ENCODE measurements at regions not wholly inside any gene's neighbourhood (a gene's known extent, or its start where the extent isn't known, plus 50 kb on each side); places are given as distances from the start of the nearest gene placed in this dataset.
A peak's percentile ranks its signal among the peaks of the same experiment; 100 is the strongest.

DNA sequence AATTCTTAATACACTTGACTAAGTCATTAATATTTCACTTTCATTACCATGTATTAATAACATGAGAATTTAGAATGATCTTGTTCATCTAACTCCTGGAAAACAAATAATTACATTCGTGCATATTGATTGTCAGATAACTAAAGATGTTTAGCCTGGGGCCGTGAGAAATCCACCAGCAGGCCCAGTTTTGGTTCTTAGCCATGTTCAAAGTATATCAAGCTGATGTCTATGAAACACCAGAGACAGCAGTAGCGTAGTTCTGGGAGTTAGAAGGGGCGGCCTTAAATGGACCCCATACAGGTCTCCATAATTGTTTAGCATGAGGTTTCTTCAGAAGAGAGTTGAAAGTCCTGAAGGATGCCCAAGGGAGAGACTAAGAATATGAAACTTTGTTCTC lies 103.6 kb upstream of the DPH6 start:
- TF ChIP-seq CTCF (IDR thresholded peaks at IDR 0.05; ENCODE audit: insufficient read depth, low read depth, low read length) (no peak), EZH2 (IDR thresholded peaks at IDR 0.05; ENCODE audit: insufficient read depth, low read length) (no peak)
- H3K27ac ChIP-seq (ENCODE audit: low read depth, low read length): no peak overlapping the region
- no peak overlapping the region for H2AFZ ChIP-seq (ENCODE audit: low read depth, low read length)
- H3K36me3 ChIP-seq (ENCODE audit: insufficient read depth, low read length): no peaks in the 10 kb centered on the region
- no peaks in the 10 kb centered on the region for H3K27me3 ChIP-seq (ENCODE audit: insufficient read depth, low read length)
- Mint-ChIP-seq H3K4me1 (ENCODE audit: low read depth, unreplicated experiment) (no peaks in the 10 kb centered on the region), H3K27me3 (ENCODE audit: low read depth, unreplicated experiment) (no peaks in the 10 kb centered on the region), H3K27ac (ENCODE audit: unreplicated experiment) (no peak overlapping the region), H3K9me3 (ENCODE audit: unreplicated experiment) (no peaks in the 10 kb centered on the region), H3K4me3 (ENCODE audit: unreplicated experiment) (no peak overlapping the region), H3K36me3 (ENCODE audit: low read depth, unreplicated experiment) (no peaks in the 10 kb centered on the region)
- FAIRE-seq: no peak
- H3K9me3 ChIP-seq (ENCODE audit: insufficient read depth, low read depth, low read length): no peaks in the 10 kb centered on the region
- no peaks in the 10 kb centered on the region for H3K79me2 ChIP-seq (ENCODE audit: insufficient read depth, low read length)
- no peaks in the 10 kb centered on the region for H4K20me1 ChIP-seq (ENCODE audit: insufficient read depth, low read length)
- H3K4me3 ChIP-seq (ENCODE audit: insufficient read depth, low read depth, low read length): no peak overlapping the region
- no peak for DNase-seq (ENCODE audit: low read depth)
- H3K4me2 ChIP-seq (ENCODE audit: low read length): no peak overlapping the region
- no peaks in the 10 kb centered on the region for H3K4me1 ChIP-seq (ENCODE audit: insufficient read depth, low read length)
- H3K9ac ChIP-seq (ENCODE audit: low read length): no peak overlapping the region

- no peaks in the 10 kb centered on the region for H3K27me3 Mint-ChIP-seq (ENCODE audit: low read depth, unreplicated experiment)
- H3K36me3 ChIP-seq (ENCODE audit: insufficient read depth, low read length): no peaks in the 10 kb centered on the region
- H2AFZ ChIP-seq (ENCODE audit: low read depth, low read length): no peak overlapping the region
- H3K36me3 Mint-ChIP-seq (ENCODE audit: low read depth, unreplicated experiment): no peaks in the 10 kb centered on the region
- H3K27ac ChIP-seq (ENCODE audit: low read depth, low read length): no peak overlapping the region
- peaks cover 9% of the 10 kb centered on the region for H3K4me1 Mint-ChIP-seq (ENCODE audit: low read depth, unreplicated experiment)
- H3K4me3 ChIP-seq (ENCODE audit: insufficient read depth, low read depth, low read length): no peak overlapping the region
- H4K20me1 ChIP-seq (ENCODE audit: insufficient read depth, low read length): no peaks in the 10 kb centered on the region
- peak; percentile 80 for DNase-seq (ENCODE audit: low read depth)
- H3K4me1 ChIP-seq (ENCODE audit: insufficient read depth, low read length): peaks cover 7% of the 10 kb centered on the region
- H3K27ac Mint-ChIP-seq (ENCODE audit: unreplicated experiment): no peak overlapping the region
- no peak overlapping the region for H3K9ac ChIP-seq (ENCODE audit: low read length)
- no peaks in the 10 kb centered on the region for H3K9me3 ChIP-seq (ENCODE audit: insufficient read depth, low read depth, low read length)
- H3K4me3 Mint-ChIP-seq (ENCODE audit: unreplicated experiment): no peak overlapping the region
- no peak for TF ChIP-seq EZH2 (IDR thresholded peaks at IDR 0.05; ENCODE audit: insufficient read depth, low read length)
- no peak for TF ChIP-seq CTCF (IDR thresholded peaks at IDR 0.05; ENCODE audit: insufficient read depth, low read depth, low read length)
- H3K27me3 ChIP-seq (ENCODE audit: insufficient read depth, low read length): no peaks in the 10 kb centered on the region
- peaks cover 3% of the 10 kb centered on the region for H3K9me3 Mint-ChIP-seq (ENCODE audit: unreplicated experiment)
- no peak overlapping the region for H3K4me2 ChIP-seq (ENCODE audit: low read length)
- H3K79me2 ChIP-seq (ENCODE audit: insufficient read depth, low read length): no peaks in the 10 kb centered on the region
- FAIRE-seq: no peak
Observed at GRCh38 chr15:35654332-35654731, 108.4 kb upstream of the DPH6 start.

DNA sequence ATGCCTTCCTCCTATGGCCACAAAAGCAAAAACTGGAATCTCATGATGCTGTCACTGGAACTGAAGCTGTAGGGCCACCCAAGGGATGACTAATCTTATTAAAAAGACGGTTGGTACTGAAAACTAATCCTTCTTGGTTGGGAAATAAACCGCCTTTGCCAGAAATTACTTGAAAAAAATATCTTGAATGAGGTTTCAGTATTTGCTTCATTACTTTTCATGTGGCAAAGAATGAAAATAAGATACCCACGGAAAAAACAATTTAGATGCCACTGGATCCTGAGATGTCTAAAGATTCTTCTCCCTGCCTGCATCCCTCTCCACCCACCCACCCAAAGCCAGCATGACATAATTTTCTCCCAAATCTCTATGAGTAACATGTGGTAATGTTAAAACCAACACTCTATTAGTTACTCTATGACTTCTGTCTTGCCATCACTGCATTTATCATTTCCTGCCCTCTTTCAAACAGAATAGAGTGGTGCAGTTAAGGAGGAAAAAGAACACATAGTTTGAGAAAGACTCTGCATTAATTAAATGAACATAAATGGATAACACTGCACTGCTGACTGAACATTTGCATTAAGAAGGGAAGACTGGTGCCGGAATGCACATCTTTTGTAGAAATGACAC lies 111.8 kb upstream of the DPH6 start:
- no peak overlapping the region for H2AFZ ChIP-seq (ENCODE audit: low read depth, low read length)
- H3K79me2 ChIP-seq (ENCODE audit: insufficient read depth, low read length): no peaks in the 10 kb centered on the region
- no peak overlapping the region for H3K4me3 Mint-ChIP-seq (ENCODE audit: unreplicated experiment)
- H3K4me3 ChIP-seq (ENCODE audit: insufficient read depth, low read depth, low read length): no peak overlapping the region
- H3K4me1 ChIP-seq (ENCODE audit: insufficient read depth, low read length): peaks cover 7% of the 10 kb centered on the region
- H3K9me3 Mint-ChIP-seq (ENCODE audit: unreplicated experiment): peaks cover 3% of the 10 kb centered on the region
- no peaks in the 10 kb centered on the region for H4K20me1 ChIP-seq (ENCODE audit: insufficient read depth, low read length)
- TF ChIP-seq EZH2 (IDR thresholded peaks at IDR 0.05; ENCODE audit: insufficient read depth, low read length) (no peak), CTCF (IDR thresholded peaks at IDR 0.05; ENCODE audit: insufficient read depth, low read depth, low read length) (no peak)
- no peak overlapping the region for H3K27ac Mint-ChIP-seq (ENCODE audit: unreplicated experiment)
- H3K27me3 ChIP-seq (ENCODE audit: insufficient read depth, low read length): no peaks in the 10 kb centered on the region
- no peaks in the 10 kb centered on the region for H3K36me3 Mint-ChIP-seq (ENCODE audit: low read depth, unreplicated experiment)
- peaks cover 9% of the 10 kb centered on the region for H3K4me1 Mint-ChIP-seq (ENCODE audit: low read depth, unreplicated experiment)
- FAIRE-seq (no peak), DNase-seq (ENCODE audit: low read depth) (peak; percentile 88)
- no peaks in the 10 kb centered on the region for H3K36me3 ChIP-seq (ENCODE audit: insufficient read depth, low read length)
- no peaks in the 10 kb centered on the region for H3K27me3 Mint-ChIP-seq (ENCODE audit: low read depth, unreplicated experiment)
- H3K4me2 ChIP-seq (ENCODE audit: low read length): peak overlapping the region; percentile 42
- peak overlapping the region; percentile 36 for H3K27ac ChIP-seq (ENCODE audit: low read depth, low read length)
- H3K9ac ChIP-seq (ENCODE audit: low read length): no peak overlapping the region
- H3K9me3 ChIP-seq (ENCODE audit: insufficient read depth, low read depth, low read length): no peaks in the 10 kb centered on the region

Data from astrocyte (in vitro differentiated cells and primary cell).